Loucy (cell line): ENCODE measurements at regions not wholly inside any gene's neighbourhood (a gene's known extent, or its start where the extent isn't known, plus 50 kb on each side); places are given as distances from the start of the nearest gene placed in this dataset.

Experiments used
- H2AFZ ChIP-seq: fragments of 200-600 bp; sonication (generic); 2 replicates; pipeline ENCODE4 v1.6.0; 2016; ENCODE audit warnings: antibody characterized with exemption, mild to moderate bottlenecking, low read length, moderate library complexity
- H3F3A ChIP-seq: fragments of 200-600 bp; 2 replicates; pipeline ENCODE4 v1.6.0; 2016; ENCODE audit warnings: antibody characterized with exemption, low read depth, mild to moderate bottlenecking
- H3K27me3 ChIP-seq: fragments of 200-600 bp; sonication (generic); 2 replicates; pipeline ENCODE4 v1.6.1; 2014; ENCODE audit warnings: low read length, mild to moderate bottlenecking; ENCODE audit not compliant: insufficient read depth, poor library complexity, severe bottlenecking
- H3K36me3 ChIP-seq: fragments of 200-600 bp; sonication (generic); 2 replicates; pipeline ENCODE4 v1.6.1; 2016; ENCODE audit warnings: low read length; ENCODE audit not compliant: insufficient read depth
- H3K4me1 ChIP-seq: fragments of 200-600 bp; sonication (generic); 2 replicates; pipeline ENCODE4 v1.5.1; 2014; ENCODE audit warnings: low read length, mild to moderate bottlenecking; ENCODE audit not compliant: insufficient read depth, poor library complexity, severe bottlenecking
- H3K4me2 ChIP-seq: fragments of 200-600 bp; sonication (generic); 2 replicates; pipeline ENCODE4 v1.6.0; 2014; ENCODE audit warnings: antibody characterized with exemption, low read length, low read depth, mild to moderate bottlenecking; ENCODE audit not compliant: poor library complexity, severe bottlenecking
- H3K4me3 ChIP-seq: fragments of 200-600 bp; sonication (generic); 2 replicates; pipeline ENCODE4 v1.5.1; 2014; ENCODE audit warnings: low read length, mild to moderate bottlenecking, mixed read lengths; ENCODE audit not compliant: poor library complexity, severe bottlenecking
- H3K79me2 ChIP-seq: fragments of 200-600 bp; sonication (generic); 2 replicates; pipeline ENCODE4 v1.6.1; 2014; ENCODE audit warnings: low read length; ENCODE audit not compliant: insufficient read depth
- H3K9ac ChIP-seq: fragments of 200-600 bp; sonication (generic); 2 replicates; pipeline ENCODE4 v1.6.0; 2014; ENCODE audit warnings: mild to moderate bottlenecking, low read depth, low read length, moderate library complexity; ENCODE audit not compliant: poor library complexity, severe bottlenecking
- H3K9me2 ChIP-seq: fragments of 200-600 bp; sonication (generic); replicated peaks from 2 replicates; pipeline ENCODE4 v1.6.1; 2016; ENCODE audit warnings: low read depth, low read length, mixed read lengths
- H3K9me3 ChIP-seq: fragments of 200-600 bp; sonication (generic); 2 replicates; pipeline ENCODE4 v1.6.1; 2014; ENCODE audit warnings: mild to moderate bottlenecking, antibody characterized with exemption, low read length, low read depth; ENCODE audit not compliant: insufficient read depth
- H4K20me1 ChIP-seq: fragments of 200-600 bp; sonication (generic); 2 replicates; pipeline ENCODE4 v1.6.0; 2014; ENCODE audit warnings: antibody characterized with exemption, low read length, mild to moderate bottlenecking; ENCODE audit not compliant: insufficient read depth, poor library complexity, severe bottlenecking
- CTCF ChIP-seq: fragments of 200-600 bp; sonication (generic); conservative IDR thresholded peaks from 2 replicates; pipeline ENCODE4 v1.5.1; 2014; ENCODE audit warnings: mild to moderate bottlenecking, antibody characterized with exemption, low read length
- EZH2phosphoT487 ChIP-seq: fragments of 200-600 bp; IDR thresholded peaks from 2 replicates; pipeline ENCODE4 v1.6.1; 2018; ENCODE audit warnings: antibody characterized with exemption, mild to moderate bottlenecking, moderate library complexity, borderline replicate concordance

GRCh38 chr16:35185366-35186044 is 1726.1 kb downstream of the TP53TG3F start:
- Histone ChIP-seq H4K20me1 (no peaks in the 10 kb centered on the region), H3K9ac (no peak overlapping the region), H3F3A (no peaks in the 10 kb centered on the region), H3K79me2 (no peaks in the 10 kb centered on the region), H3K9me2 (no peaks in the 10 kb centered on the region), H3K36me3 (no peaks in the 10 kb centered on the region), H3K27me3 (no peaks in the 10 kb centered on the region), H3K4me2 (no peak overlapping the region), H3K4me1 (no peaks in the 10 kb centered on the region), H3K4me3 (no peak overlapping the region), H3K9me3 (peaks cover 19% of the 10 kb centered on the region; the same call in 1 of the 2 replicates), H2AFZ (no peak overlapping the region)
- TF ChIP-seq EZH2phosphoT487: no peak
- TF ChIP-seq CTCF: no peak

- Histone ChIP-seq H3K4me3 (no peak overlapping the region), H3K4me1 (no peaks in the 10 kb centered on the region), H4K20me1 (no peaks in the 10 kb centered on the region), H3K9me2 (no peaks in the 10 kb centered on the region), H3K9ac (no peak overlapping the region), H3K27me3 (no peaks in the 10 kb centered on the region), H3K36me3 (no peaks in the 10 kb centered on the region), H2AFZ (no peak overlapping the region), H3K79me2 (no peaks in the 10 kb centered on the region), H3F3A (no peaks in the 10 kb centered on the region), H3K4me2 (no peak overlapping the region), H3K9me3 (peaks cover 19% of the 10 kb centered on the region; the same call in 1 of the 2 replicates)
- TF ChIP-seq CTCF (no peak), EZH2phosphoT487 (no peak)
Measured at GRCh38 chr16:35186045-35186759, 1726.8 kb downstream of the TP53TG3F start.

GRCh38 chr16:35187665-35188225 is 1728.3 kb downstream of the TP53TG3F start:
- no peaks in the 10 kb centered on the region for H3K36me3 ChIP-seq
- TF ChIP-seq EZH2phosphoT487 (no peak), CTCF (no peak)
- no peaks in the 10 kb centered on the region for H3K27me3 ChIP-seq
- no peak overlapping the region for H3K4me2 ChIP-seq
- no peaks in the 10 kb centered on the region for H4K20me1 ChIP-seq
- no peak overlapping the region for H2AFZ ChIP-seq
- H3K9ac ChIP-seq: no peak overlapping the region
- peaks cover 19% of the 10 kb centered on the region; the same call in 1 of the 2 replicates for H3K9me3 ChIP-seq
- H3K9me2 ChIP-seq: no peaks in the 10 kb centered on the region
- H3K4me1 ChIP-seq: no peaks in the 10 kb centered on the region
- H3F3A ChIP-seq: no peaks in the 10 kb centered on the region
- H3K79me2 ChIP-seq: no peaks in the 10 kb centered on the region
- no peak overlapping the region for H3K4me3 ChIP-seq
